Heart left ventricle (tissue), 13 donors: ENCODE measurements at regions not wholly inside any gene's neighbourhood (a gene's known extent, or its start where the extent isn't known, plus 50 kb on each side); places are given as distances from the start of the nearest gene placed in this dataset.

ENCODE experiments used
- POLR2A ChIP-seq, 2 donors: fragments of 450-650 bp; IDR thresholded peaks; one replicate each; pipeline ENCODE4 v1.6.1; 2017; ENCODE audit warnings: antibody characterized with exemption in 2 of 2, mild to moderate bottlenecking in 2 of 2, moderate library complexity in 2 of 2
- TF ChIP-seq, protein P1 (sequence below), 12 donors: fragments of 200-600 bp; sonication (generic) in 4 of 12; IDR thresholded peaks; one replicate each; pipeline versions ENCODE4 v1.5.0 to v1.8.0; 2018 to 2022; ENCODE audit warnings: antibody characterized with exemption in 12 of 12, mild to moderate bottlenecking in 5 of 12
- donor health status: ischemic (EF 13 %, LVEDD 7.1; RV severe dilation, severe dysfunction).
- donor health status: DM: no; HTN: yes; CAD: no.
- donor health status: DM: no; HTN: no; CAD: no.
- donor health status: ischemic (EF 25% LVEDD 6.9; RV normal size, moderate dysfunction).
- donor health status: ischemic (EF 25% LVEDD 5.7; RV mildly dilated, moderate dysfunction).
- donor health status: ischemic (EF 35%, LVEDD 5.7; RV mildly dilated, moderate dysfunction).
- donor health status: nonischemic (EF 11% LVEDD 7.7; RV severe dilation, severe dysfunction).
- donor health status: DM: yes; HTN: yes; CAD: no.
- donor health status: PGD.
- donor health status: ischemic (EF 29% LVEDD 5.4; RV normal size, mild dysfunction).
- donor health status: nonischemic (EF 23%, LVEDD 6.1; RV moderate dilation, normal function).

DNA sequence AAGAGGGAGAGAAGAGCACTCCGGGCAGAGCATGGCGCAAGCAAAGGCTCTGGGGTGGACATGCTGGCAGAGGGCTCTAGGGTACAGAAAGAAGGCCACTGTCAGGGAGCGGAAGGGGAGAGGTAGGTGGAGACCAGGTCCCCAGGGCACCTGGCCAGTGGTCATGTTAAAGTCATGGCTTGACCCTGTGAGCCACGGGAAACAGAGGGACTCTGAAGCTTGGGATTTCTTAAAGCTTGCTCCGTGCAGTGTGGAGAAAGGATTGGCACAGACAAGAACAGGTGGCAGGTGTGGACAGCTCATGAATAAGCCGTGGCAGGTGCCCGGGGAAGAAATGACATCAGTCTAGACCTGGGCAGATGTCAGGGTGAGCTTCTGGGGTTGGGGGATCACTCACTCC lies 413.8 kb downstream of the BCL11B start:
- TF ChIP-seq POLR2A (IDR thresholded peaks at IDR 0.05): no peak
- TF ChIP-seq, protein P1, sequence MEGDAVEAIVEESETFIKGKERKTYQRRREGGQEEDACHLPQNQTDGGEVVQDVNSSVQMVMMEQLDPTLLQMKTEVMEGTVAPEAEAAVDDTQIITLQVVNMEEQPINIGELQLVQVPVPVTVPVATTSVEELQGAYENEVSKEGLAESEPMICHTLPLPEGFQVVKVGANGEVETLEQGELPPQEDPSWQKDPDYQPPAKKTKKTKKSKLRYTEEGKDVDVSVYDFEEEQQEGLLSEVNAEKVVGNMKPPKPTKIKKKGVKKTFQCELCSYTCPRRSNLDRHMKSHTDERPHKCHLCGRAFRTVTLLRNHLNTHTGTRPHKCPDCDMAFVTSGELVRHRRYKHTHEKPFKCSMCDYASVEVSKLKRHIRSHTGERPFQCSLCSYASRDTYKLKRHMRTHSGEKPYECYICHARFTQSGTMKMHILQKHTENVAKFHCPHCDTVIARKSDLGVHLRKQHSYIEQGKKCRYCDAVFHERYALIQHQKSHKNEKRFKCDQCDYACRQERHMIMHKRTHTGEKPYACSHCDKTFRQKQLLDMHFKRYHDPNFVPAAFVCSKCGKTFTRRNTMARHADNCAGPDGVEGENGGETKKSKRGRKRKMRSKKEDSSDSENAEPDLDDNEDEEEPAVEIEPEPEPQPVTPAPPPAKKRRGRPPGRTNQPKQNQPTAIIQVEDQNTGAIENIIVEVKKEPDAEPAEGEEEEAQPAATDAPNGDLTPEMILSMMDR (IDR thresholded peaks at IDR 0.05): no peak
